GM12878 (cell line): ENCODE measurements at regions not wholly inside any gene's neighbourhood (a gene's known extent, or its start where the extent isn't known, plus 50 kb on each side); places are given as distances from the start of the nearest gene placed in this dataset.

Source experiments
- ATAC-seq: fragments of 200-7000 bp; cut with Tn5 transposase; 3 replicates; pipeline ENCODE4 v1.9.1; 2020; ENCODE audit warnings: mild to moderate bottlenecking, moderate library complexity
- BruUV-seq: library from RNA; stranded (reverse); fragments of 400-500 nt; replicated peaks from 2 replicates; lab custom pipeline; 2021; lab: Mats Ljungman, UMichigan
- CTCF ChIA-PET: fragments of 300-600 bp; sonication (Branson Sonifier 250); formaldehyde crosslinking; extraction: SDS; loops from one replicate; lab custom pipeline; 2021; ENCODE audit warnings: inconsistent platforms; lab: Yijun Ruan, JAX
- POLR2A ChIA-PET: fragments of 350-600 bp; formaldehyde crosslinking; extraction: SDS; loops from one replicate; lab custom pipeline; 2021; ENCODE audit warnings: inconsistent platforms; lab: Charles Lee
- RAD21 ChIA-PET: fragments of 300-600 bp; sonication (Branson Sonifier 250); formaldehyde crosslinking; loops from one replicate; lab custom pipeline; 2023; ENCODE audit warnings: antibody characterized with exemption; ENCODE audit not compliant: unreplicated experiment; lab: Charles Lee
- SMC1A ChIA-PET: fragments of 300-600 bp; sonication (Branson Sonifier 250); formaldehyde crosslinking; loops from one replicate; lab custom pipeline; 2023; ENCODE audit not compliant: unreplicated experiment, uncharacterized antibody; lab: Charles Lee
- DNase-seq: peaks from one replicate; pipeline ENCODE4 v3.0.0-alpha.2; 2011; ENCODE audit warnings: low read depth, low spot score
- FAIRE-seq: peaks from 3 replicates; lab custom pipeline; 2011; peaks lifted over from hg19 to GRCh38; lab: Jason Lieb, UNC
- H2AFZ ChIP-seq: 2 replicates; pipeline ENCODE4 v1.6.0; 2011; ENCODE audit warnings: low read depth, low read length, control low read depth; ENCODE audit not compliant: control insufficient read depth
- H3K27ac ChIP-seq: 2 replicates; pipeline ENCODE4 v1.5.1; 2011; ENCODE audit warnings: control low read depth; ENCODE audit not compliant: control insufficient read depth, insufficient read depth
- H3K27me3 ChIP-seq, 2 experiments: replicated peaks in 1 of 2; 2 replicates each; pipeline versions ENCODE4 v1.6.0 to v1.6.1; 2011; ENCODE audit warnings: low read length in 1 of 2; ENCODE audit not compliant: control insufficient read depth in 2 of 2, insufficient read depth in 2 of 2
- H3K36me3 ChIP-seq, 2 experiments: 2 replicates each; pipeline ENCODE4 v1.5.1; 2011; ENCODE audit warnings: low read length in 1 of 2; ENCODE audit not compliant: control insufficient read depth in 2 of 2, insufficient read depth in 2 of 2
- H3K4me1 ChIP-seq: 2 replicates; pipeline ENCODE4 v1.6.1; 2011; ENCODE audit warnings: mild to moderate bottlenecking, low read length, moderate library complexity, mixed read lengths; ENCODE audit not compliant: control insufficient read depth, insufficient read depth
- H3K4me2 ChIP-seq: 2 replicates; pipeline ENCODE4 v1.6.0; 2011; ENCODE audit warnings: control low read depth; ENCODE audit not compliant: control insufficient read depth, insufficient read depth
- H3K4me3 ChIP-seq: fragments of 200-600 bp; sonication (generic); 2 replicates; pipeline ENCODE4 v1.5.1; 2016
- H3K79me2 ChIP-seq: 2 replicates; pipeline ENCODE4 v1.6.0; 2011; ENCODE audit warnings: low read length; ENCODE audit not compliant: control insufficient read depth, insufficient read depth
- H3K9ac ChIP-seq: 2 replicates; pipeline ENCODE4 v1.8.0; 2011; ENCODE audit warnings: low read length, control low read depth, mixed read lengths; ENCODE audit not compliant: control insufficient read depth, insufficient read depth
- H3K9me3 ChIP-seq: replicated peaks from 3 replicates; pipeline ENCODE4 v1.5.1; 2011; ENCODE audit warnings: mild to moderate bottlenecking, low read length; ENCODE audit not compliant: control insufficient read depth, insufficient read depth
- H4K20me1 ChIP-seq: 2 replicates; pipeline ENCODE4 v1.6.0; 2011; ENCODE audit not compliant: control insufficient read depth, insufficient read depth
- CHD2 ChIP-seq: IDR thresholded peaks from 2 replicates; pipeline ENCODE4 v1.6.1; 2011; ENCODE audit warnings: low read depth, low read length, improper control_type of control experiment, borderline replicate concordance
- CHD4 ChIP-seq: fragments of 200-600 bp; sonication (generic); IDR thresholded peaks from 2 replicates; pipeline ENCODE4 v1.6.1; 2016; ENCODE audit warnings: mild to moderate bottlenecking
- CUX1 ChIP-seq: IDR thresholded peaks from 2 replicates; pipeline ENCODE4 v1.6.1; 2012; ENCODE audit warnings: improper control_type of control experiment, low read depth, low read length; ENCODE audit not compliant: insufficient replicate concordance
- HDAC2 ChIP-seq: fragments of 200-600 bp; sonication (generic); IDR thresholded peaks from 2 replicates; pipeline ENCODE4 v1.6.1; 2017
- KAT2A ChIP-seq: conservative IDR thresholded peaks from 2 replicates; pipeline ENCODE4 v1.6.1; 2011; ENCODE audit warnings: low read depth, low read length; ENCODE audit not compliant: control insufficient read depth
- KLF5 ChIP-seq: fragments of 450-650 bp; IDR thresholded peaks from 2 replicates; pipeline ENCODE4 v1.6.1; 2014; ENCODE audit warnings: mild to moderate bottlenecking; ENCODE audit not compliant: partially characterized antibody
- NRF1 ChIP-seq: conservative IDR thresholded peaks from 2 replicates; pipeline ENCODE4 v1.6.1; 2011; ENCODE audit warnings: mild to moderate bottlenecking, low read depth, low read length, improper control_type of control experiment
- RB1 ChIP-seq: fragments of 450-650 bp; formaldehyde crosslinking; IDR thresholded peaks from 2 replicates; pipeline ENCODE4 v1.6.1; 2017; ENCODE audit warnings: mild to moderate bottlenecking, borderline replicate concordance
- TARDBP ChIP-seq: IDR thresholded peaks from 2 replicates; pipeline ENCODE4 v1.6.1; 2016; ENCODE audit warnings: borderline replicate concordance
- TCF12 ChIP-seq: IDR thresholded peaks from 2 replicates; pipeline ENCODE4 v1.6.1; 2011; ENCODE audit warnings: low read depth, mild to moderate bottlenecking, low read length
- USF1 ChIP-seq: IDR thresholded peaks from 2 replicates; pipeline ENCODE4 v1.6.1; 2011; ENCODE audit warnings: borderline replicate concordance, low read depth, mild to moderate bottlenecking, moderate library complexity, mixed read lengths, low read length; ENCODE audit not compliant: insufficient read depth; ENCODE audit errors: extremely low read length
- ZBED1 ChIP-seq: IDR thresholded peaks from 2 replicates; pipeline ENCODE4 v1.6.1; 2016; ENCODE audit warnings: borderline replicate concordance
- ZBTB4 ChIP-seq: fragments of 450-650 bp; formaldehyde crosslinking; IDR thresholded peaks from 2 replicates; pipeline ENCODE4 v1.4.0; 2022; ENCODE audit warnings: mild to moderate bottlenecking, moderate library complexity
- ZNF207 ChIP-seq: fragments of 450-650 bp; IDR thresholded peaks from 2 replicates; pipeline ENCODE4 v1.6.1; 2014; ENCODE audit warnings: antibody characterized with exemption, mild to moderate bottlenecking, borderline replicate concordance
- ZNF274 ChIP-seq: IDR thresholded peaks from one replicate; pipeline ENCODE4 v1.8.0; 2011; ENCODE audit not compliant: insufficient read length, insufficient read depth
- WGBS: methylation state at CpG from one replicate; pipeline ENCODE4 v1.1.6; 2016; ENCODE audit warnings: low lambda C conversion rate; ENCODE audit not compliant: insufficient replicate concordance, insufficient coverage; ENCODE audit errors: missing lambda C conversion rate; 5-methylcytosine and 5-hydroxymethylcytosine counted together
- in situ Hi-C: fragments of 300-500 bp; cut with MboI; formaldehyde crosslinking; loops from 9 replicates; pipeline ENCODE4 v1.14.3; 2018; ENCODE audit warnings: mixed read lengths
- intact Hi-C: fragments of 100-400 bp; cut with micrococcal nuclease; formaldehyde crosslinking; loops from one replicate; pipeline ENCODE4 v1.14.2; 2022; ENCODE audit not compliant: unreplicated experiment

- H3K9me3 ChIP-seq = no peaks in the 10 kb centered on the region
- ChIA-PET CTCF (interaction anchor here (1.6 kb wide), 1 partner anchor 9 kb away, joined by 4 read pairs; no protein-coding TSS in a partner anchor), POLR2A (no interaction called here), RAD21 (no interaction called here), SMC1A (no interaction called here)
- no peak overlapping the region for H3K27ac ChIP-seq
- intact Hi-C loops = no loop called here
- no peak overlapping the region for H2AFZ ChIP-seq
- ATAC-seq (no peak), DNase-seq (no peak), FAIRE-seq (no peak)
- H3K36me3 ChIP-seq = no peaks in the 10 kb centered on the region
- H3K4me2 ChIP-seq = no peak overlapping the region
- H3K4me3 ChIP-seq = no peak overlapping the region
- in situ Hi-C loops = loop anchor here (10.0 kb wide), 1 partner anchor 747 kb away; no protein-coding TSS in a partner anchor
- H3K27me3 ChIP-seq = no peaks in the 10 kb centered on the region; a peak in 1 of 4 replicates
- H4K20me1 ChIP-seq = no peaks in the 10 kb centered on the region
- H3K4me1 ChIP-seq = no peaks in the 10 kb centered on the region
- WGBS = 50% methylated on average over 5 of the region's 5 CpGs
- no TSS peak for BruUV-seq
- no peaks in the 10 kb centered on the region for H3K79me2 ChIP-seq
- no peak overlapping the region for H3K9ac ChIP-seq
- no peak for TF ChIP-seq ZBED1
- TF ChIP-seq KLF5 = no peak
- TF ChIP-seq RB1 = no peak
- TF ChIP-seq CHD4 = no peak
- no peak for TF ChIP-seq HDAC2
- no peak for TF ChIP-seq TARDBP
- TF ChIP-seq ZBTB4 (CRISPR knock-in tag) = no peak
- TF ChIP-seq CUX1 = no peak
- TF ChIP-seq CHD2 = no peak
- no peak for TF ChIP-seq ZNF274
- TF ChIP-seq USF1 = no peak
- no peak for TF ChIP-seq TCF12
- TF ChIP-seq NRF1 = no peak
- no peak for TF ChIP-seq KAT2A
- no peak for TF ChIP-seq ZNF207
These were observed 482.2 kb downstream of the NTRK2 start for GRCh38 chr9:85151741-85152140.
